K562 (cell line): ENCODE measurements at regions not wholly inside any gene's neighbourhood (a gene's known extent, or its start where the extent isn't known, plus 50 kb on each side); places are given as distances from the start of the nearest gene placed in this dataset.

Source experiments
- ATAC-seq: fragments of 200-7000 bp; cut with Tn5 transposase; 3 replicates; pipeline ENCODE4 v1.9.1; 2020; ENCODE audit warnings: moderate library complexity
- BruUV-seq: library from RNA; stranded (reverse); fragments of 400-500 nt; replicated peaks from 2 replicates; lab custom pipeline; 2021; lab: Mats Ljungman, UMichigan
- CTCF ChIA-PET: fragments of 300-600 bp; formaldehyde crosslinking; extraction: SDS; loops from one replicate; lab custom pipeline; 2021; ENCODE audit warnings: low intra/inter-chr PET ratio; lab: Yijun Ruan, JAX
- POLR2A ChIA-PET: fragments of 300-600, 350-650 bp; sonication (Branson Sonifier 250); formaldehyde crosslinking; extraction: SDS; loops from one replicate; lab custom pipeline; 2021; ENCODE audit warnings: antibody characterized with exemption, inconsistent platforms; lab: Yijun Ruan, JAX
- DNase-seq, 4 experiments: peaks; one replicate each; pipeline versions ENCODE4 v3.0.0 to v3.0.0-alpha.2; 2011 to 2018; ENCODE audit warnings: low spot score in 3 of 4, mixed read lengths in 3 of 4; ENCODE audit errors: extremely low read depth in 1 of 4
- FAIRE-seq: peaks from 2 replicates; lab custom pipeline; 2011; peaks lifted over from hg19 to GRCh38; lab: Jason Lieb, UNC
- H2AFZ ChIP-seq: 2 replicates; pipeline ENCODE4 v1.6.0; 2011; ENCODE audit warnings: low read depth, low read length, control low read depth, inconsistent platforms
- H3K27ac ChIP-seq: fragments of 200-600 bp; 3 replicates; pipeline ENCODE4 v1.8.0; 2011; ENCODE audit warnings: low read depth, mild to moderate bottlenecking, control low read depth, inconsistent platforms, low read length, moderate library complexity, mixed read lengths; ENCODE audit errors: extremely low read depth
- H3K27me3 ChIP-seq, 2 experiments: fragments of 300-600 bp in 1 of 2; 2 replicates in 1 of 2; 3 replicates in 1 of 2; pipeline versions ENCODE4 v1.6.0 to v1.8.0; 2011; ENCODE audit warnings: inconsistent platforms in 2 of 2, low read length in 2 of 2, mild to moderate bottlenecking in 1 of 2, mixed read lengths in 1 of 2, moderate library complexity in 1 of 2; ENCODE audit not compliant: control insufficient read depth in 2 of 2, insufficient read depth in 2 of 2
- H3K36me3 ChIP-seq: fragments of 300-600 bp; 3 replicates; pipeline ENCODE4 v1.8.0; 2011; ENCODE audit warnings: mild to moderate bottlenecking, low read length, inconsistent platforms; ENCODE audit not compliant: control insufficient read depth, insufficient read depth
- H3K4me1 ChIP-seq, 2 experiments: fragments of 200-600 bp in 1 of 2; replicated peaks in 1 of 2; 2 replicates in 1 of 2; 3 replicates in 1 of 2; pipeline versions ENCODE4 v1.5.1 to v1.8.0; 2011; ENCODE audit warnings: inconsistent platforms in 2 of 2, low read length in 2 of 2, mild to moderate bottlenecking in 1 of 2, mixed read lengths in 1 of 2, moderate library complexity in 1 of 2; ENCODE audit not compliant: control insufficient read depth in 2 of 2, insufficient read depth in 2 of 2
- H3K4me2 ChIP-seq: 2 replicates; pipeline ENCODE4 v1.6.1; 2011; ENCODE audit warnings: low read length, control low read depth, inconsistent platforms, mixed read lengths; ENCODE audit not compliant: insufficient read depth
- H3K4me3 ChIP-seq: fragments of 200-600 bp; sonication (generic), shearing (Covaris generic); 2 replicates; pipeline ENCODE4 v1.5.1; 2016; ENCODE audit warnings: control low read depth, inconsistent platforms
- H3K79me2 ChIP-seq: fragments of 200-600 bp; 3 replicates; pipeline ENCODE4 v1.8.0; 2011; ENCODE audit warnings: low read length, inconsistent platforms; ENCODE audit not compliant: control insufficient read depth, insufficient read depth
- H3K9ac ChIP-seq, 2 experiments: 2 replicates each; pipeline versions ENCODE4 v1.6.0 to v1.6.1; 2011; ENCODE audit warnings: low read depth in 2 of 2, low read length in 2 of 2, control low read depth in 1 of 2, inconsistent platforms in 1 of 2, mild to moderate bottlenecking in 1 of 2, mixed read lengths in 1 of 2; ENCODE audit not compliant: insufficient read depth in 1 of 2
- H3K9me1 ChIP-seq: one replicate; pipeline ENCODE4 v1.6.0; 2011; ENCODE audit warnings: inconsistent platforms, mild to moderate bottlenecking, low read length, moderate library complexity; ENCODE audit not compliant: control insufficient read depth, insufficient read depth
- H3K9me3 ChIP-seq: replicated peaks from 2 replicates; pipeline ENCODE4 v1.5.1; 2011; ENCODE audit warnings: low read depth, low read length, inconsistent platforms; ENCODE audit not compliant: control insufficient read depth, insufficient read depth
- H4K20me1 ChIP-seq: replicated peaks from 2 replicates; pipeline ENCODE4 v1.6.1; 2011; ENCODE audit warnings: low read length, inconsistent platforms, mixed read lengths; ENCODE audit not compliant: control insufficient read depth, insufficient read depth
- CBX1 ChIP-seq: sonication (generic); IDR thresholded peaks from 2 replicates; pipeline ENCODE4 v1.6.1; 2016; ENCODE audit warnings: antibody characterized with exemption, low read depth, mild to moderate bottlenecking
- CBX8 ChIP-seq: fragments of 200-600 bp; sonication (generic); IDR thresholded peaks from 2 replicates; pipeline ENCODE4 v1.6.1; 2012; ENCODE audit warnings: borderline replicate concordance, mixed run types, low read depth, mild to moderate bottlenecking, moderate library complexity, mixed read lengths, low read length, control low read depth, inconsistent platforms; ENCODE audit not compliant: poor library complexity, severe bottlenecking; ENCODE audit errors: extremely low read depth
- DMBX1 ChIP-seq: fragments of 250-450 bp; sonication (Bioruptor Pico); IDR thresholded peaks from 2 replicates; pipeline ENCODE4 v1.8.0; 2022; ENCODE audit warnings: inconsistent platforms, mild to moderate bottlenecking, moderate library complexity, borderline replicate concordance
- EHMT2 ChIP-seq: fragments of 450-650 bp; IDR thresholded peaks from 2 replicates; pipeline ENCODE4 v1.6.1; 2018; ENCODE audit warnings: antibody characterized with exemption
- FOSL1 ChIP-seq: fragments of 200-800 bp; sonication (Bioruptor generic); conservative IDR thresholded peaks from 2 replicates; pipeline ENCODE4 v1.6.1; 2016; ENCODE audit warnings: missing genetic modification characterization, missing compliant biosample characterization
- MYC ChIP-seq, 2 experiments: fragments of 250-450 bp in 1 of 2; sonication (Bioruptor Pico) in 1 of 2; IDR thresholded peaks; 2 replicates each; pipeline versions ENCODE4 v1.5.1 to v1.6.1; 2012 to 2021; ENCODE audit warnings: low read depth in 2 of 2, borderline replicate concordance in 1 of 2, improper control_type of control experiment in 1 of 2, low read length in 1 of 2, mild to moderate bottlenecking in 1 of 2, moderate library complexity in 1 of 2
- NFE2 ChIP-seq: IDR thresholded peaks from 2 replicates; pipeline ENCODE4 v1.6.1; 2014; ENCODE audit warnings: antibody characterized with exemption, low read depth
- ZNF41 ChIP-seq: fragments of 250-450 bp; sonication (Bioruptor Pico); conservative IDR thresholded peaks from 2 replicates; pipeline ENCODE4 v1.4.0; 2020; ENCODE audit warnings: mild to moderate bottlenecking
- WGBS: fragments of 100-300 bp; shearing (Covaris generic); methylation state at CpG from one replicate; pipeline ENCODE4 v1.1.6; 2016; ENCODE audit warnings: low coverage, mixed read lengths; ENCODE audit not compliant: insufficient coverage; ENCODE audit errors: missing lambda C conversion rate; 5-methylcytosine and 5-hydroxymethylcytosine counted together
- in situ Hi-C: fragments of 300-500 bp; cut with MboI; formaldehyde crosslinking; loops from 4 replicates; pipeline ENCODE4 v1.15.0; 2018; ENCODE audit warnings: inconsistent platforms, mixed read lengths
- intact Hi-C: fragments of 100-400 bp; cut with micrococcal nuclease; formaldehyde crosslinking; loops from 2 replicates; pipeline ENCODE4 v1.14.2; 2022
- TF ChIP-seq, protein P1 (sequence below): fragments of 450-650 bp; IDR thresholded peaks from 2 replicates; pipeline ENCODE4 v1.6.1; 2016; ENCODE audit warnings: mild to moderate bottlenecking, moderate library complexity
- TF ChIP-seq, protein P2 (sequence below): sonication (generic); formaldehyde crosslinking; IDR thresholded peaks from 2 replicates; pipeline ENCODE4 v1.8.1; 2022; ENCODE audit warnings: missing genetic modification reagents

DNA sequence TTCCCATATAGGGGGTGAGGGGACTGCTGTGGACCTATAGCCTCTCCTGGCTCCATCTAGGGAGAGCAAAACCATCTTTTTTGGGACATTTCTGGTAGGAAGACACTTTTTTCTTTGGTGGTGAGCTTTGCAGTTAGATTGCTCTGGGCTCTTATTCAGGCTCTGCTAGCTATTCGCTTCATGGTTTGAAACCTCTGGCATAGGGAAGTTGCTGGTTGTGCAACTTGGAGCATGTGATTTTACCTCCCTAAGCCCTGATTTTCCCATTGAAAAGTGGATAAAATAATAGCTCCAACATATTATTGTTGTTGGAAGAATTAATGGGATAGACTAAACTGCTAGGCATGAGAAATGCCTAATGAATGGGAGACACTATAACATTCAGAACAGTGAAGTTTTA is 69.6 kb downstream of the CYP26A1 start:
- FAIRE-seq = no peak
- Histone ChIP-seq H3K4me1 (no peaks in the 10 kb centered on the region), H3K36me3 (no peaks in the 10 kb centered on the region), H3K4me2 (no peak overlapping the region), H3K9ac (no peak overlapping the region), H3K27ac (no peak overlapping the region), H3K79me2 (no peaks in the 10 kb centered on the region), H3K9me3 (no peaks in the 10 kb centered on the region), H4K20me1 (no peaks in the 10 kb centered on the region), H3K4me3 (no peak overlapping the region), H3K27me3 (peaks cover 3 to 8% of the 10 kb centered on the region in 2 experiments; a peak in 2 of 5 replicates), H2AFZ (no peak overlapping the region), H3K9me1 (no peaks in the 10 kb centered on the region)
- ChIA-PET POLR2A (no interaction called here), CTCF (no interaction called here)
- ATAC-seq = no peak
- 0% methylated on average over 1 of the region's 1 CpG for WGBS
- no peak for DNase-seq
- BruUV-seq = no TSS peak
- in situ Hi-C loops = no loop called here
- intact Hi-C loops = no loop called here
- TF ChIP-seq EHMT2 (no peak), FOSL1 (tag) (no peak), DMBX1 (no peak), NFE2 (no peak), ZNF41 (CRISPR knock-in tag) (no peak), MYC (IDR thresholded peaks at IDR 0.05; ENCODE audit: low read depth, low read length) (no peak), MYC (CRISPR knock-in tag; IDR thresholded peaks at IDR 0.05; ENCODE audit: borderline replicate concordance, low read depth) (no peak), CBX8 (no peak), CBX1 (no peak)
- TF ChIP-seq, protein P1, sequence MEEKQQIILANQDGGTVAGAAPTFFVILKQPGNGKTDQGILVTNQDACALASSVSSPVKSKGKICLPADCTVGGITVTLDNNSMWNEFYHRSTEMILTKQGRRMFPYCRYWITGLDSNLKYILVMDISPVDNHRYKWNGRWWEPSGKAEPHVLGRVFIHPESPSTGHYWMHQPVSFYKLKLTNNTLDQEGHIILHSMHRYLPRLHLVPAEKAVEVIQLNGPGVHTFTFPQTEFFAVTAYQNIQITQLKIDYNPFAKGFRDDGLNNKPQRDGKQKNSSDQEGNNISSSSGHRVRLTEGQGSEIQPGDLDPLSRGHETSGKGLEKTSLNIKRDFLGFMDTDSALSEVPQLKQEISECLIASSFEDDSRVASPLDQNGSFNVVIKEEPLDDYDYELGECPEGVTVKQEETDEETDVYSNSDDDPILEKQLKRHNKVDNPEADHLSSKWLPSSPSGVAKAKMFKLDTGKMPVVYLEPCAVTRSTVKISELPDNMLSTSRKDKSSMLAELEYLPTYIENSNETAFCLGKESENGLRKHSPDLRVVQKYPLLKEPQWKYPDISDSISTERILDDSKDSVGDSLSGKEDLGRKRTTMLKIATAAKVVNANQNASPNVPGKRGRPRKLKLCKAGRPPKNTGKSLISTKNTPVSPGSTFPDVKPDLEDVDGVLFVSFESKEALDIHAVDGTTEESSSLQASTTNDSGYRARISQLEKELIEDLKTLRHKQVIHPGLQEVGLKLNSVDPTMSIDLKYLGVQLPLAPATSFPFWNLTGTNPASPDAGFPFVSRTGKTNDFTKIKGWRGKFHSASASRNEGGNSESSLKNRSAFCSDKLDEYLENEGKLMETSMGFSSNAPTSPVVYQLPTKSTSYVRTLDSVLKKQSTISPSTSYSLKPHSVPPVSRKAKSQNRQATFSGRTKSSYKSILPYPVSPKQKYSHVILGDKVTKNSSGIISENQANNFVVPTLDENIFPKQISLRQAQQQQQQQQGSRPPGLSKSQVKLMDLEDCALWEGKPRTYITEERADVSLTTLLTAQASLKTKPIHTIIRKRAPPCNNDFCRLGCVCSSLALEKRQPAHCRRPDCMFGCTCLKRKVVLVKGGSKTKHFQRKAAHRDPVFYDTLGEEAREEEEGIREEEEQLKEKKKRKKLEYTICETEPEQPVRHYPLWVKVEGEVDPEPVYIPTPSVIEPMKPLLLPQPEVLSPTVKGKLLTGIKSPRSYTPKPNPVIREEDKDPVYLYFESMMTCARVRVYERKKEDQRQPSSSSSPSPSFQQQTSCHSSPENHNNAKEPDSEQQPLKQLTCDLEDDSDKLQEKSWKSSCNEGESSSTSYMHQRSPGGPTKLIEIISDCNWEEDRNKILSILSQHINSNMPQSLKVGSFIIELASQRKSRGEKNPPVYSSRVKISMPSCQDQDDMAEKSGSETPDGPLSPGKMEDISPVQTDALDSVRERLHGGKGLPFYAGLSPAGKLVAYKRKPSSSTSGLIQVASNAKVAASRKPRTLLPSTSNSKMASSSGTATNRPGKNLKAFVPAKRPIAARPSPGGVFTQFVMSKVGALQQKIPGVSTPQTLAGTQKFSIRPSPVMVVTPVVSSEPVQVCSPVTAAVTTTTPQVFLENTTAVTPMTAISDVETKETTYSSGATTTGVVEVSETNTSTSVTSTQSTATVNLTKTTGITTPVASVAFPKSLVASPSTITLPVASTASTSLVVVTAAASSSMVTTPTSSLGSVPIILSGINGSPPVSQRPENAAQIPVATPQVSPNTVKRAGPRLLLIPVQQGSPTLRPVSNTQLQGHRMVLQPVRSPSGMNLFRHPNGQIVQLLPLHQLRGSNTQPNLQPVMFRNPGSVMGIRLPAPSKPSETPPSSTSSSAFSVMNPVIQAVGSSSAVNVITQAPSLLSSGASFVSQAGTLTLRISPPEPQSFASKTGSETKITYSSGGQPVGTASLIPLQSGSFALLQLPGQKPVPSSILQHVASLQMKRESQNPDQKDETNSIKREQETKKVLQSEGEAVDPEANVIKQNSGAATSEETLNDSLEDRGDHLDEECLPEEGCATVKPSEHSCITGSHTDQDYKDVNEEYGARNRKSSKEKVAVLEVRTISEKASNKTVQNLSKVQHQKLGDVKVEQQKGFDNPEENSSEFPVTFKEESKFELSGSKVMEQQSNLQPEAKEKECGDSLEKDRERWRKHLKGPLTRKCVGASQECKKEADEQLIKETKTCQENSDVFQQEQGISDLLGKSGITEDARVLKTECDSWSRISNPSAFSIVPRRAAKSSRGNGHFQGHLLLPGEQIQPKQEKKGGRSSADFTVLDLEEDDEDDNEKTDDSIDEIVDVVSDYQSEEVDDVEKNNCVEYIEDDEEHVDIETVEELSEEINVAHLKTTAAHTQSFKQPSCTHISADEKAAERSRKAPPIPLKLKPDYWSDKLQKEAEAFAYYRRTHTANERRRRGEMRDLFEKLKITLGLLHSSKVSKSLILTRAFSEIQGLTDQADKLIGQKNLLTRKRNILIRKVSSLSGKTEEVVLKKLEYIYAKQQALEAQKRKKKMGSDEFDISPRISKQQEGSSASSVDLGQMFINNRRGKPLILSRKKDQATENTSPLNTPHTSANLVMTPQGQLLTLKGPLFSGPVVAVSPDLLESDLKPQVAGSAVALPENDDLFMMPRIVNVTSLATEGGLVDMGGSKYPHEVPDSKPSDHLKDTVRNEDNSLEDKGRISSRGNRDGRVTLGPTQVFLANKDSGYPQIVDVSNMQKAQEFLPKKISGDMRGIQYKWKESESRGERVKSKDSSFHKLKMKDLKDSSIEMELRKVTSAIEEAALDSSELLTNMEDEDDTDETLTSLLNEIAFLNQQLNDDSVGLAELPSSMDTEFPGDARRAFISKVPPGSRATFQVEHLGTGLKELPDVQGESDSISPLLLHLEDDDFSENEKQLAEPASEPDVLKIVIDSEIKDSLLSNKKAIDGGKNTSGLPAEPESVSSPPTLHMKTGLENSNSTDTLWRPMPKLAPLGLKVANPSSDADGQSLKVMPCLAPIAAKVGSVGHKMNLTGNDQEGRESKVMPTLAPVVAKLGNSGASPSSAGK = no peak
- TF ChIP-seq, protein P2, sequence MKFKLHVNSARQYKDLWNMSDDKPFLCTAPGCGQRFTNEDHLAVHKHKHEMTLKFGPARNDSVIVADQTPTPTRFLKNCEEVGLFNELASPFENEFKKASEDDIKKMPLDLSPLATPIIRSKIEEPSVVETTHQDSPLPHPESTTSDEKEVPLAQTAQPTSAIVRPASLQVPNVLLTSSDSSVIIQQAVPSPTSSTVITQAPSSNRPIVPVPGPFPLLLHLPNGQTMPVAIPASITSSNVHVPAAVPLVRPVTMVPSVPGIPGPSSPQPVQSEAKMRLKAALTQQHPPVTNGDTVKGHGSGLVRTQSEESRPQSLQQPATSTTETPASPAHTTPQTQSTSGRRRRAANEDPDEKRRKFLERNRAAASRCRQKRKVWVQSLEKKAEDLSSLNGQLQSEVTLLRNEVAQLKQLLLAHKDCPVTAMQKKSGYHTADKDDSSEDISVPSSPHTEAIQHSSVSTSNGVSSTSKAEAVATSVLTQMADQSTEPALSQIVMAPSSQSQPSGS = no peak
